ENCODE measurements at regions not wholly inside any gene's neighbourhood (a gene's known extent, or its start where the extent isn't known, plus 50 kb on each side); places are given as distances from the start of the nearest gene placed in this dataset.
"Not testable (repeated sequence)": the region's sequence is repeated elsewhere in the genome, so short reads cannot be mapped to it uniquely, and the experiment has no call there.

- not testable (repeated sequence) for H3K36me3 ChIP-seq (ENCODE audit: control insufficient read depth in 1 of 2, insufficient read depth in 2 of 2, low read depth in 1 of 2, low read length in 2 of 2); H2BK12ac ChIP-seq (ENCODE audit: low read length in 2 of 2); H3K9me3 ChIP-seq (ENCODE audit: control insufficient read depth, low read length); H3K9ac ChIP-seq (ENCODE audit: low read length); H4K8ac ChIP-seq (ENCODE audit: low read length); H3K4me3 ChIP-seq (ENCODE audit: insufficient read depth in 1 of 2, low read depth in 1 of 2, low read length in 2 of 2); DNase-seq; H3K27me3 ChIP-seq (ENCODE audit: control insufficient read depth in 1 of 2, insufficient read depth in 1 of 2, low read length in 2 of 2); H4K91ac ChIP-seq (ENCODE audit: low read length); H2BK120ac ChIP-seq (ENCODE audit: low read depth, low read length); H3K79me1 ChIP-seq (replicated peaks; ENCODE audit: low read length, poor library complexity, severe bottlenecking); H2AFZ ChIP-seq (ENCODE audit: low read depth, low read length); H3K23ac ChIP-seq (ENCODE audit: low read length in 2 of 2); H3K18ac ChIP-seq (ENCODE audit: low read depth in 1 of 2, low read length in 2 of 2); H3K27ac ChIP-seq (ENCODE audit: low read length, poor library complexity, severe bottlenecking); H2BK15ac ChIP-seq (ENCODE audit: low read depth, poor library complexity, severe bottlenecking); H3K4me1 ChIP-seq (ENCODE audit: control insufficient read depth, insufficient read depth, low read depth, low read length); H3K4me2 ChIP-seq (ENCODE audit: low read length, poor library complexity, severe bottlenecking); H3K4ac ChIP-seq (ENCODE audit: low read depth in 1 of 2, low read length in 2 of 2); H3K14ac ChIP-seq (ENCODE audit: low read length in 2 of 2); H2AK5ac ChIP-seq (ENCODE audit: low read length, severe bottlenecking); H2BK5ac ChIP-seq (ENCODE audit: low read depth, low read length, poor library complexity, severe bottlenecking)
- 70% methylated on average over 5 of the region's 8 CpGs for WGBS
These were observed 87.7 kb downstream of the ALG10 start for GRCh38 chr12:34109909-34110531.

GRCh38 chr12:34119366-34119765 is 97.1 kb downstream of the ALG10 start:
- no peak overlapping the region for H3K9ac ChIP-seq (ENCODE audit: low read length)
- no peak overlapping the region for H2BK15ac ChIP-seq (ENCODE audit: low read depth, poor library complexity, severe bottlenecking)
- H3K27ac ChIP-seq (ENCODE audit: low read length, poor library complexity, severe bottlenecking): no peak overlapping the region
- H2AFZ ChIP-seq (ENCODE audit: low read depth, low read length): no peak overlapping the region
- no peaks in the 10 kb centered on the region for H3K36me3 ChIP-seq (ENCODE audit: control insufficient read depth in 1 of 2, insufficient read depth in 2 of 2, low read depth in 1 of 2, low read length in 2 of 2)
- H3K14ac ChIP-seq (ENCODE audit: low read length in 2 of 2): no peak overlapping the region
- H3K79me1 ChIP-seq (replicated peaks; ENCODE audit: low read length, poor library complexity, severe bottlenecking): no peaks in the 10 kb centered on the region
- no peak overlapping the region for H3K4me3 ChIP-seq (ENCODE audit: insufficient read depth in 1 of 2, low read depth in 1 of 2, low read length in 2 of 2)
- no peak overlapping the region for H4K8ac ChIP-seq (ENCODE audit: low read length)
- H2BK120ac ChIP-seq (ENCODE audit: low read depth, low read length): no peak overlapping the region
- H3K9me3 ChIP-seq (ENCODE audit: control insufficient read depth, low read length): no peaks in the 10 kb centered on the region
- H3K4me1 ChIP-seq (ENCODE audit: control insufficient read depth, insufficient read depth, low read depth, low read length): no peaks in the 10 kb centered on the region
- no peak overlapping the region for H3K23ac ChIP-seq (ENCODE audit: low read length in 2 of 2)
- 80% methylated on average over 1 of the region's 5 CpGs for WGBS
- no peak overlapping the region for H2BK12ac ChIP-seq (ENCODE audit: low read length in 2 of 2)
- no peak overlapping the region for H3K4me2 ChIP-seq (ENCODE audit: low read length, poor library complexity, severe bottlenecking)
- H3K18ac ChIP-seq (ENCODE audit: low read depth in 1 of 2, low read length in 2 of 2): no peak overlapping the region
- no peak overlapping the region for H2BK5ac ChIP-seq (ENCODE audit: low read depth, low read length, poor library complexity, severe bottlenecking)
- no peak for DNase-seq
- peaks cover 0 to 3% of the 10 kb centered on the region in 2 experiments for H3K27me3 ChIP-seq (ENCODE audit: control insufficient read depth in 1 of 2, insufficient read depth in 1 of 2, low read length in 2 of 2)
- no peak overlapping the region for H3K4ac ChIP-seq (ENCODE audit: low read depth in 1 of 2, low read length in 2 of 2)
- H4K91ac ChIP-seq (ENCODE audit: low read length): no peak overlapping the region
- H2AK5ac ChIP-seq (ENCODE audit: low read length, severe bottlenecking): no peak overlapping the region

- Histone ChIP-seq H2BK5ac (ENCODE audit: low read depth, low read length, poor library complexity, severe bottlenecking) (no peak overlapping the region), H3K36me3 (ENCODE audit: control insufficient read depth in 1 of 2, insufficient read depth in 2 of 2, low read depth in 1 of 2, low read length in 2 of 2) (no peaks in the 10 kb centered on the region), H3K9me3 (ENCODE audit: control insufficient read depth, low read length) (no peaks in the 10 kb centered on the region), H3K14ac (ENCODE audit: low read length in 2 of 2) (no peak overlapping the region), H3K4me2 (ENCODE audit: low read length, poor library complexity, severe bottlenecking) (no peak overlapping the region), H3K4me1 (ENCODE audit: control insufficient read depth, insufficient read depth, low read depth, low read length) (no peaks in the 10 kb centered on the region), H3K79me1 (replicated peaks; ENCODE audit: low read length, poor library complexity, severe bottlenecking) (no peaks in the 10 kb centered on the region), H2AK5ac (ENCODE audit: low read length, severe bottlenecking) (no peak overlapping the region), H2BK12ac (ENCODE audit: low read length in 2 of 2) (no peak overlapping the region), H4K8ac (ENCODE audit: low read length) (no peak overlapping the region), H3K4me3 (ENCODE audit: insufficient read depth in 1 of 2, low read depth in 1 of 2, low read length in 2 of 2) (no peak overlapping the region), H3K27me3 (ENCODE audit: control insufficient read depth in 1 of 2, insufficient read depth in 1 of 2, low read length in 2 of 2) (peaks cover 0 to 7% of the 10 kb centered on the region in 2 experiments), H4K91ac (ENCODE audit: low read length) (no peak overlapping the region), H3K27ac (ENCODE audit: low read length, poor library complexity, severe bottlenecking) (no peak overlapping the region), H3K18ac (ENCODE audit: low read depth in 1 of 2, low read length in 2 of 2) (no peak overlapping the region), H2BK120ac (ENCODE audit: low read depth, low read length) (no peak overlapping the region), H3K4ac (ENCODE audit: low read depth in 1 of 2, low read length in 2 of 2) (no peak overlapping the region), H3K9ac (ENCODE audit: low read length) (no peak overlapping the region), H2AFZ (ENCODE audit: low read depth, low read length) (no peak overlapping the region), H3K23ac (ENCODE audit: low read length in 2 of 2) (no peak overlapping the region), H2BK15ac (ENCODE audit: low read depth, poor library complexity, severe bottlenecking) (no peak overlapping the region)
- no peak for DNase-seq
- 24% methylated on average over 1 of the region's 1 CpG for WGBS
These were observed 99.1 kb downstream of the ALG10 start for GRCh38 chr12:34121360-34121759.

GRCh38 chr12:34123092-34123491 is 100.8 kb downstream of the ALG10 start:
- not testable (repeated sequence) for H4K91ac ChIP-seq (ENCODE audit: low read length); H2BK15ac ChIP-seq (ENCODE audit: low read depth, poor library complexity, severe bottlenecking); H2AFZ ChIP-seq (ENCODE audit: low read depth, low read length); H3K4me2 ChIP-seq (ENCODE audit: low read length, poor library complexity, severe bottlenecking); H3K27me3 ChIP-seq (ENCODE audit: control insufficient read depth in 1 of 2, insufficient read depth in 1 of 2, low read length in 2 of 2); H3K9ac ChIP-seq (ENCODE audit: low read length); H3K14ac ChIP-seq (ENCODE audit: low read length in 2 of 2); H2BK120ac ChIP-seq (ENCODE audit: low read depth, low read length); H3K4ac ChIP-seq (ENCODE audit: low read depth in 1 of 2, low read length in 2 of 2); H3K9me3 ChIP-seq (ENCODE audit: control insufficient read depth, low read length); H2BK12ac ChIP-seq (ENCODE audit: low read length in 2 of 2); H4K8ac ChIP-seq (ENCODE audit: low read length); H3K4me3 ChIP-seq (ENCODE audit: insufficient read depth in 1 of 2, low read depth in 1 of 2, low read length in 2 of 2); H2BK5ac ChIP-seq (ENCODE audit: low read depth, low read length, poor library complexity, severe bottlenecking); H2AK5ac ChIP-seq (ENCODE audit: low read length, severe bottlenecking); H3K4me1 ChIP-seq (ENCODE audit: control insufficient read depth, insufficient read depth, low read depth, low read length); H3K23ac ChIP-seq (ENCODE audit: low read length in 2 of 2); H3K18ac ChIP-seq (ENCODE audit: low read depth in 1 of 2, low read length in 2 of 2); H3K36me3 ChIP-seq (ENCODE audit: control insufficient read depth in 1 of 2, insufficient read depth in 2 of 2, low read depth in 1 of 2, low read length in 2 of 2); H3K27ac ChIP-seq (ENCODE audit: low read length, poor library complexity, severe bottlenecking); H3K79me1 ChIP-seq (replicated peaks; ENCODE audit: low read length, poor library complexity, severe bottlenecking)
- DNase-seq: peak; percentile 26
- WGBS: 38% methylated on average over 3 of the region's 6 CpGs
